ENCODE measurements at regions not wholly inside any gene's neighbourhood (a gene's known extent, or its start where the extent isn't known, plus 50 kb on each side); places are given as distances from the start of the nearest gene placed in this dataset.

- TF ChIP-seq, protein P1, sequence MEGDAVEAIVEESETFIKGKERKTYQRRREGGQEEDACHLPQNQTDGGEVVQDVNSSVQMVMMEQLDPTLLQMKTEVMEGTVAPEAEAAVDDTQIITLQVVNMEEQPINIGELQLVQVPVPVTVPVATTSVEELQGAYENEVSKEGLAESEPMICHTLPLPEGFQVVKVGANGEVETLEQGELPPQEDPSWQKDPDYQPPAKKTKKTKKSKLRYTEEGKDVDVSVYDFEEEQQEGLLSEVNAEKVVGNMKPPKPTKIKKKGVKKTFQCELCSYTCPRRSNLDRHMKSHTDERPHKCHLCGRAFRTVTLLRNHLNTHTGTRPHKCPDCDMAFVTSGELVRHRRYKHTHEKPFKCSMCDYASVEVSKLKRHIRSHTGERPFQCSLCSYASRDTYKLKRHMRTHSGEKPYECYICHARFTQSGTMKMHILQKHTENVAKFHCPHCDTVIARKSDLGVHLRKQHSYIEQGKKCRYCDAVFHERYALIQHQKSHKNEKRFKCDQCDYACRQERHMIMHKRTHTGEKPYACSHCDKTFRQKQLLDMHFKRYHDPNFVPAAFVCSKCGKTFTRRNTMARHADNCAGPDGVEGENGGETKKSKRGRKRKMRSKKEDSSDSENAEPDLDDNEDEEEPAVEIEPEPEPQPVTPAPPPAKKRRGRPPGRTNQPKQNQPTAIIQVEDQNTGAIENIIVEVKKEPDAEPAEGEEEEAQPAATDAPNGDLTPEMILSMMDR (IDR thresholded peaks at IDR 0.05; ENCODE audit: borderline replicate concordance, extremely low read depth, low read length, poor library complexity, severe bottlenecking), result no peak
- TF ChIP-seq EZH2 (IDR thresholded peaks at IDR 0.05; ENCODE audit: borderline replicate concordance, low read depth, low read length, severe bottlenecking), result no peak
Measured at GRCh38 chr5:88394536-88395175, 126.0 kb upstream of the TMEM161B start.

All from DND-41 (cell line).